ENCODE measurements at regions not wholly inside any gene's neighbourhood (a gene's known extent, or its start where the extent isn't known, plus 50 kb on each side); places are given as distances from the start of the nearest gene placed in this dataset.
A peak's percentile ranks its signal among the peaks of the same experiment; 100 is the strongest.

DNA sequence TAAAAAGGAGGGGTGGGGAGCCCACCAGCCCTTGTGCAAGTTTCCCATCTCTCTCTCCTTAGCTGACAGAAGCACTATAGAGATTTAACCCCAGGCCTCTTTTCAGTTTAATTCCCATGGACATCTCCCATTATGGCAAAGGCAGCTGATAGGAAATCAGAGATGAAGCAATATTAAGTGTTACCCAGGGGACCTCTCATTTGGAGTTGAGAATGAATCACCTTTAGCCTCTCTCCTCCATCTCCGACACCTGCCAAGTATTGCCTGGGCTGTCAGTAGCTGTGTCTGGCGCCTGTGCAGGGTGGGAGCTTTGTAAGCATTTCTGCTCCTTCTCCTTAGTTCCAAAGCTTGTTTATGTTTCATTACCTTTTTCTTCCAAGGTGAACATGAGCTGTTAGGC lies 109.0 kb downstream of the AQP4 start:
- no peaks in the 10 kb centered on the region for H3K4me1 ChIP-seq
- no peak overlapping the region for H3K27ac ChIP-seq
- no peaks in the 10 kb centered on the region for H3K27me3 ChIP-seq
- DNase-seq: no peak
- ATAC-seq: no peak
- intact Hi-C loops (cut with DNase I): no loop called here
- H3K4me3 ChIP-seq: no peak overlapping the region
- TF ChIP-seq CTCF (IDR thresholded peaks at IDR 0.05): no peak
- WGBS, 2 donors: 95 to 99% methylated on average over 2 of the region's 2 CpGs
- H3K9me3 ChIP-seq: no peaks in the 10 kb centered on the region
- H3K36me3 ChIP-seq: no peaks in the 10 kb centered on the region

- no peaks in the 10 kb centered on the region for H3K27me3 ChIP-seq
- no peak for TF ChIP-seq CTCF (IDR thresholded peaks at IDR 0.05)
- H3K9me3 ChIP-seq: no peaks in the 10 kb centered on the region
- WGBS, 2 donors: 49 to 50% methylated on average over 10 of the region's 10 CpGs
- no peak overlapping the region for H3K4me3 ChIP-seq
- ATAC-seq (no peak), DNase-seq (no peak)
- H3K36me3 ChIP-seq: no peaks in the 10 kb centered on the region
- peaks cover 0 to 12% (median 6%) of the 10 kb centered on the region in 9 donors for H3K4me1 ChIP-seq
- intact Hi-C loops (cut with DNase I): loop anchor here in 3 of 10 donors (5.0 to 10.0 kb wide), 2 partner anchors 90 to 92 kb away; no protein-coding TSS in a partner anchor
- H3K27ac ChIP-seq: no peak overlapping the region
Measured at GRCh38 chr18:26746826-26747475, 118.6 kb downstream of the AQP4 start.

GRCh38 chr18:26746398-26746797 lies 119.1 kb downstream of the AQP4 start:
- H3K27me3 ChIP-seq: no peaks in the 10 kb centered on the region
- DNase-seq (no peak), ATAC-seq (peak in 3 of 8 donors; percentile 39 to 72 (median 65))
- H3K27ac ChIP-seq: no peak overlapping the region
- TF ChIP-seq CTCF (IDR thresholded peaks at IDR 0.05): no peak
- 38 to 59% methylated on average over 5 of the region's 5 CpGs for WGBS, 2 donors
- H3K4me1 ChIP-seq: peaks cover 0 to 12% (median 6%) of the 10 kb centered on the region in 9 donors
- H3K36me3 ChIP-seq: no peaks in the 10 kb centered on the region
- no peaks in the 10 kb centered on the region for H3K9me3 ChIP-seq
- intact Hi-C loops (cut with DNase I): loop anchor here in 3 of 10 donors (5.0 to 10.0 kb wide), 2 partner anchors 89 to 92 kb away; no protein-coding TSS in a partner anchor
- H3K4me3 ChIP-seq: peak overlapping the region in 2 of 10 donors; percentile 3 to 14

DNA sequence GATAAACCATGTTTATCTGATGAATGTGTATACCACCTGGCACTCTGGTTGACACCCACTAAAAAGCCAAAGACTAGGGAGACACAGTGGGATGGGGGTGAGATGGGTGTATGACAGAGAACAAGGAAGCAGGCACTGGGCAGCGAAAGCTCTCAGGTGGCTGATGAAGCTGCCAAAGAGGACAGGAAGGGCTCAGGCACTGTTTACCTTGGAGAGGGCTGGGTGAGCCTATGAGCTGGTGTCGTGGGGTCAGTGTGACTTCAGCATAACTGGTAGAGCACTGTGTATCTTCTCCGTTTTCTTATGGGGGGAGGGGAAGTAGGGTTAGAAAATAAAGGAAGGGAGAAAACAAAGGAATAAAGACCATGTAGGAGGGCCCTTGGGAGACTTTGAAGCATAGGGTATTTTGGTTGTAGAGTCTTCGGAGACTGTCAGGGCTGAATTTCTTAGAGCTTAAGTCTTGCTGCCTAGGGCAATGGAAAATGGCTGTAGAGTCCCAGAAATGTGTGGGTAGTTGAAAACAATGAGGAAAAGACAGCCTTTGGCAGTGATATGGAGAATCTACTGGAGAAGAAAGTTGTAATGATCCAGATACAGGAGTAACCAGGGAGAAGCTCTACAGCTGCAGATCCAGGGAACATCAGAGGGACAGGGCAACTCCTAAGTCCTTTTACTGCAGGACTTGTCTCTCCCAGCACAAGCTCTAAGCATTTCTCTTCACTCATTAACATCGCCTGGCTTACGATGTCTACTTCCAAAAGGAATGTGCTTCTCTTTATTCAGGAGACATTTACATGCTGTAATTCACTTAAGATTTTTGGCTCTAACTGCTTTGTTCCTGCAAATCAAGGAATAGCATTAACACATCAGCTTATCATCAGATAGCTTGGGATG lies 120.0 kb downstream of the AQP4 start:
- no peak for ATAC-seq

More for the DNA sequence above, 120.0 kb downstream of the AQP4 start:
- DNase-seq: no peak
- 67 to 72% methylated on average over 6 of the region's 6 CpGs for WGBS, 2 donors
- Histone ChIP-seq H3K27ac (no peak overlapping the region), H3K27me3 (no peaks in the 10 kb centered on the region), H3K4me1 (peaks cover 0 to 12% (median 6%) of the 10 kb centered on the region in 9 donors), H3K36me3 (no peaks in the 10 kb centered on the region), H3K9me3 (no peaks in the 10 kb centered on the region), H3K4me3 (no peak overlapping the region)
- TF ChIP-seq CTCF (IDR thresholded peaks at IDR 0.05): no peak
- intact Hi-C loops (cut with DNase I): loop anchor here in 3 of 10 donors (5.0 to 10.0 kb wide), 2 partner anchors 88 to 91 kb away; no protein-coding TSS in a partner anchor
